Neural cell (in vitro differentiated cells): ENCODE measurements at regions not wholly inside any gene's neighbourhood (a gene's known extent, or its start where the extent isn't known, plus 50 kb on each side); places are given as distances from the start of the nearest gene placed in this dataset.

Experiments used
- CTCF ChIP-seq: fragments of 450-650 bp; IDR thresholded peaks from 2 replicates; pipeline ENCODE4 v1.5.1; 2014; ENCODE audit warnings: antibody characterized with exemption, mild to moderate bottlenecking, moderate library complexity; ENCODE audit not compliant: poor library complexity, severe bottlenecking
- EZH2 ChIP-seq: fragments of 200-600, 300-800 bp; shearing (Covaris generic), sonication (generic); IDR thresholded peaks from 2 replicates; pipeline ENCODE4 v1.6.1; 2014; ENCODE audit warnings: antibody characterized with exemption, low read length, borderline replicate concordance, mild to moderate bottlenecking; ENCODE audit not compliant: insufficient read depth, poor library complexity, severe bottlenecking
- MXI1 ChIP-seq: fragments of 450-650 bp; conservative IDR thresholded peaks from 2 replicates; pipeline ENCODE4 v1.6.1; 2014; ENCODE audit warnings: antibody characterized with exemption, mild to moderate bottlenecking; ENCODE audit not compliant: poor library complexity, severe bottlenecking
- POLR2AphosphoS5 ChIP-seq: IDR thresholded peaks from 2 replicates; pipeline ENCODE4 v1.6.1; 2012
- RAD21 ChIP-seq: fragments of 450-650 bp; conservative IDR thresholded peaks from 2 replicates; pipeline ENCODE4 v1.6.1; 2014; ENCODE audit warnings: antibody characterized with exemption, mild to moderate bottlenecking, moderate library complexity
- TAF1 ChIP-seq: IDR thresholded peaks from 2 replicates; pipeline ENCODE4 v1.6.1; 2012; ENCODE audit warnings: low read depth
- TF ChIP-seq, protein P1 (sequence below): IDR thresholded peaks from 2 replicates; pipeline ENCODE4 v1.6.1; 2012; ENCODE audit warnings: borderline replicate concordance

DNA sequence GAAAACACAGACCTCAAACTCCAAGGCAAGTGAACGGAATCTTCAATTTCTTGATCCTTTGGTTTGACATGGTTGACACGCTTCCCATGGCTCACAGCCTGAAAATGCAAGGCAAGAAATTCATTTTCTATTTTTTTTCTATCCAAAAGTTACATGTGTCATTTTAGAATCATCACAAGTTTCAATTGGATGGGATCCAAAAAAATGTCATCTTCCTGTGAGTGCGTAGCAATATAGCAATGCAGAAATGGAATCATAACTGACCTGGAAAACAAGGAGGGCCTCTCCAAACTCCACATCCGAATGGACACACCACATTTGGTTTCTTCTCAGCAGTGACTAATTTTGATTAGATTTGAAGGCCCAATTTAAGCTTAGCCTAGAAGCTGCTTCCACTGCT, 175.8 kb upstream of the ATP11B start:
- TF ChIP-seq, protein P1, sequence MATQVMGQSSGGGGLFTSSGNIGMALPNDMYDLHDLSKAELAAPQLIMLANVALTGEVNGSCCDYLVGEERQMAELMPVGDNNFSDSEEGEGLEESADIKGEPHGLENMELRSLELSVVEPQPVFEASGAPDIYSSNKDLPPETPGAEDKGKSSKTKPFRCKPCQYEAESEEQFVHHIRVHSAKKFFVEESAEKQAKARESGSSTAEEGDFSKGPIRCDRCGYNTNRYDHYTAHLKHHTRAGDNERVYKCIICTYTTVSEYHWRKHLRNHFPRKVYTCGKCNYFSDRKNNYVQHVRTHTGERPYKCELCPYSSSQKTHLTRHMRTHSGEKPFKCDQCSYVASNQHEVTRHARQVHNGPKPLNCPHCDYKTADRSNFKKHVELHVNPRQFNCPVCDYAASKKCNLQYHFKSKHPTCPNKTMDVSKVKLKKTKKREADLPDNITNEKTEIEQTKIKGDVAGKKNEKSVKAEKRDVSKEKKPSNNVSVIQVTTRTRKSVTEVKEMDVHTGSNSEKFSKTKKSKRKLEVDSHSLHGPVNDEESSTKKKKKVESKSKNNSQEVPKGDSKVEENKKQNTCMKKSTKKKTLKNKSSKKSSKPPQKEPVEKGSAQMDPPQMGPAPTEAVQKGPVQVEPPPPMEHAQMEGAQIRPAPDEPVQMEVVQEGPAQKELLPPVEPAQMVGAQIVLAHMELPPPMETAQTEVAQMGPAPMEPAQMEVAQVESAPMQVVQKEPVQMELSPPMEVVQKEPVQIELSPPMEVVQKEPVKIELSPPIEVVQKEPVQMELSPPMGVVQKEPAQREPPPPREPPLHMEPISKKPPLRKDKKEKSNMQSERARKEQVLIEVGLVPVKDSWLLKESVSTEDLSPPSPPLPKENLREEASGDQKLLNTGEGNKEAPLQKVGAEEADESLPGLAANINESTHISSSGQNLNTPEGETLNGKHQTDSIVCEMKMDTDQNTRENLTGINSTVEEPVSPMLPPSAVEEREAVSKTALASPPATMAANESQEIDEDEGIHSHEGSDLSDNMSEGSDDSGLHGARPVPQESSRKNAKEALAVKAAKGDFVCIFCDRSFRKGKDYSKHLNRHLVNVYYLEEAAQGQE = no peak
- TF ChIP-seq CTCF (no peak), EZH2 (no peak), TAF1 (no peak), MXI1 (no peak), POLR2AphosphoS5 (no peak), RAD21 (no peak)
